ENCODE measurements at regions not wholly inside any gene's neighbourhood (a gene's known extent, or its start where the extent isn't known, plus 50 kb on each side); places are given as distances from the start of the nearest gene placed in this dataset.

GRCh38 chr2:200087451-200087850 lies 132.1 kb downstream of the MAIP1 start:
- TF ChIP-seq CTCF (IDR thresholded peaks at IDR 0.05 in 4 of 5, conservative IDR thresholded peaks at IDR 0.05 in 1 of 5), result no peak
- TF ChIP-seq POLR2A (IDR thresholded peaks at IDR 0.05), result no peak
